ENCODE measurements at regions not wholly inside any gene's neighbourhood (a gene's known extent, or its start where the extent isn't known, plus 50 kb on each side); places are given as distances from the start of the nearest gene placed in this dataset.

GRCh38 chr2:16747689-16748088 is 82.1 kb upstream of the CYRIA start:
- Histone ChIP-seq H3K4me3 (no peak overlapping the region), H3K9me3 (no peaks in the 10 kb centered on the region), H3K27ac (no peak overlapping the region), H3K4me1 (no peaks in the 10 kb centered on the region), H3K27me3 (no peaks in the 10 kb centered on the region), H3K36me3 (no peaks in the 10 kb centered on the region)
- WGBS, 5 donors = 80 to 89% (median 81%) methylated on average over 2 of the region's 2 CpGs
- DNase-seq = no peak
- intact Hi-C loops (cut with DNase I; ENCODE audit: low total_unique reads) = no loop called here
- TF ChIP-seq POLR2AphosphoS5 (IDR thresholded peaks at IDR 0.05) = no peak
- TF ChIP-seq POLR2A (IDR thresholded peaks at IDR 0.05) = no peak
- no peak for TF ChIP-seq CTCF (IDR thresholded peaks at IDR 0.05)
- TF ChIP-seq EP300 (IDR thresholded peaks at IDR 0.05) = no peak

GRCh38 chr2:16747257-16747656 is 81.6 kb upstream of the CYRIA start:
- H3K36me3 ChIP-seq = no peaks in the 10 kb centered on the region
- H3K27me3 ChIP-seq = no peaks in the 10 kb centered on the region
- intact Hi-C loops (cut with DNase I; ENCODE audit: low total_unique reads) = no loop called here
- H3K9me3 ChIP-seq = no peaks in the 10 kb centered on the region
- WGBS, 5 donors = 89 to 97% (median 92%) methylated on average over 5 of the region's 5 CpGs
- TF ChIP-seq POLR2A (IDR thresholded peaks at IDR 0.05) (no peak), EP300 (IDR thresholded peaks at IDR 0.05) (no peak), CTCF (IDR thresholded peaks at IDR 0.05) (no peak), POLR2AphosphoS5 (IDR thresholded peaks at IDR 0.05) (no peak)
- H3K27ac ChIP-seq = no peak overlapping the region
- no peak overlapping the region for H3K4me3 ChIP-seq
- no peak for DNase-seq
- no peaks in the 10 kb centered on the region for H3K4me1 ChIP-seq

GRCh38 chr2:16746833-16747232 is 81.2 kb upstream of the CYRIA start:
- 62 to 67% (median 65%) methylated on average over 3 of the region's 3 CpGs for WGBS, 5 donors
- Histone ChIP-seq H3K27me3 (no peaks in the 10 kb centered on the region), H3K4me1 (no peaks in the 10 kb centered on the region), H3K9me3 (no peaks in the 10 kb centered on the region), H3K4me3 (no peak overlapping the region), H3K36me3 (no peaks in the 10 kb centered on the region), H3K27ac (no peak overlapping the region)
- intact Hi-C loops (cut with DNase I; ENCODE audit: low total_unique reads) = no loop called here
- DNase-seq = no peak
- TF ChIP-seq POLR2AphosphoS5 (IDR thresholded peaks at IDR 0.05) (no peak), POLR2A (IDR thresholded peaks at IDR 0.05) (no peak), EP300 (IDR thresholded peaks at IDR 0.05) (no peak), CTCF (IDR thresholded peaks at IDR 0.05) (no peak)

- TF ChIP-seq CTCF (IDR thresholded peaks at IDR 0.05) (no peak), EP300 (IDR thresholded peaks at IDR 0.05) (no peak), POLR2A (IDR thresholded peaks at IDR 0.05) (no peak), POLR2AphosphoS5 (IDR thresholded peaks at IDR 0.05) (no peak)
- DNase-seq = no peak
- 78 to 93% (median 86%) methylated on average over 4 of the region's 4 CpGs for WGBS, 5 donors
Observed at GRCh38 chr2:16746329-16746728, 80.7 kb upstream of the CYRIA start.

More at GRCh38 chr2:16746329-16746728, 80.7 kb upstream of the CYRIA start:
- no peaks in the 10 kb centered on the region for H3K9me3 ChIP-seq
- H3K27me3 ChIP-seq = no peaks in the 10 kb centered on the region
- H3K4me3 ChIP-seq = no peak overlapping the region
- H3K4me1 ChIP-seq = no peaks in the 10 kb centered on the region
- H3K36me3 ChIP-seq = no peaks in the 10 kb centered on the region
- H3K27ac ChIP-seq = no peak overlapping the region
- intact Hi-C loops (cut with DNase I; ENCODE audit: low total_unique reads) = no loop called here

Measured in stomach (tissue), 8 donors.